Transverse colon (tissue), 4 donors: ENCODE measurements at regions not wholly inside any gene's neighbourhood (a gene's known extent, or its start where the extent isn't known, plus 50 kb on each side); places are given as distances from the start of the nearest gene placed in this dataset.

Experiments
- EP300 ChIP-seq: sonication (generic); formaldehyde crosslinking; IDR thresholded peaks from one replicate; pipeline ENCODE4 v1.6.1; 2017; ENCODE audit warnings: antibody characterized with exemption, low read depth
- POLR2A ChIP-seq: fragments of 450-650 bp; IDR thresholded peaks from one replicate; pipeline ENCODE4 v1.6.1; 2016; ENCODE audit warnings: antibody characterized with exemption, mild to moderate bottlenecking, moderate library complexity
- POLR2AphosphoS5 ChIP-seq, 3 donors: sonication (generic); formaldehyde crosslinking; IDR thresholded peaks; one replicate each; pipeline ENCODE4 v1.6.1; 2016; ENCODE audit warnings: antibody characterized with exemption in 3 of 3
- TF ChIP-seq, protein P1 (sequence below), 5 experiments: fragments of 200-600 bp in 3 of 5; fragments of 450-650 bp in 2 of 5; sonication (generic) in 3 of 5; IDR thresholded peaks; 1 replicate in 2 of 5; 2 replicates in 3 of 5; pipeline ENCODE4 v1.5.1; 2016 to 2017; ENCODE audit warnings: antibody characterized with exemption in 5 of 5, inconsistent platforms in 3 of 5, mild to moderate bottlenecking in 2 of 5, moderate library complexity in 1 of 5

DNA sequence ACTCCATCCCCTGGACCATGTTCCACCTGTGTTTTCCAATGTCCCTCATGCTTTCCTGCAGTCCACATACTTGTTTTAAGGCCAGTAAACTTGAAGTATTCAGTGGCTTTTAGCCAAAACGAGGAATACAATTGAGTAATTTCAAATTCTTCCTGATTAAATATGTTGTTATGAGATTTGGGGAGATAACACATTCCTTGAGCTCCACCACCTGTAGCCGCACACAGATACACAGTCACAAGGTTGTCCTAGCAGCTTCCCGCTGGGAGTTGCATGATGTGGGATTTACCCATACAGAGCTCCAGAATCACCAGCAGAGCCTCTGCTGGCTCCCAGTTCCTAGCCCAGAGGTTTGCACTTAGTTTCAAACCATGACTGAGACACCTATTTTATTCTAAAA, 53.6 kb upstream of the FRY start:
- TF ChIP-seq, protein P1, sequence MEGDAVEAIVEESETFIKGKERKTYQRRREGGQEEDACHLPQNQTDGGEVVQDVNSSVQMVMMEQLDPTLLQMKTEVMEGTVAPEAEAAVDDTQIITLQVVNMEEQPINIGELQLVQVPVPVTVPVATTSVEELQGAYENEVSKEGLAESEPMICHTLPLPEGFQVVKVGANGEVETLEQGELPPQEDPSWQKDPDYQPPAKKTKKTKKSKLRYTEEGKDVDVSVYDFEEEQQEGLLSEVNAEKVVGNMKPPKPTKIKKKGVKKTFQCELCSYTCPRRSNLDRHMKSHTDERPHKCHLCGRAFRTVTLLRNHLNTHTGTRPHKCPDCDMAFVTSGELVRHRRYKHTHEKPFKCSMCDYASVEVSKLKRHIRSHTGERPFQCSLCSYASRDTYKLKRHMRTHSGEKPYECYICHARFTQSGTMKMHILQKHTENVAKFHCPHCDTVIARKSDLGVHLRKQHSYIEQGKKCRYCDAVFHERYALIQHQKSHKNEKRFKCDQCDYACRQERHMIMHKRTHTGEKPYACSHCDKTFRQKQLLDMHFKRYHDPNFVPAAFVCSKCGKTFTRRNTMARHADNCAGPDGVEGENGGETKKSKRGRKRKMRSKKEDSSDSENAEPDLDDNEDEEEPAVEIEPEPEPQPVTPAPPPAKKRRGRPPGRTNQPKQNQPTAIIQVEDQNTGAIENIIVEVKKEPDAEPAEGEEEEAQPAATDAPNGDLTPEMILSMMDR (IDR thresholded peaks at IDR 0.05), result no peak
- TF ChIP-seq POLR2A (no peak), POLR2AphosphoS5 (IDR thresholded peaks at IDR 0.05) (no peak), EP300 (no peak)
